ENCODE measurements at regions not wholly inside any gene's neighbourhood (a gene's known extent, or its start where the extent isn't known, plus 50 kb on each side); places are given as distances from the start of the nearest gene placed in this dataset.

DNA sequence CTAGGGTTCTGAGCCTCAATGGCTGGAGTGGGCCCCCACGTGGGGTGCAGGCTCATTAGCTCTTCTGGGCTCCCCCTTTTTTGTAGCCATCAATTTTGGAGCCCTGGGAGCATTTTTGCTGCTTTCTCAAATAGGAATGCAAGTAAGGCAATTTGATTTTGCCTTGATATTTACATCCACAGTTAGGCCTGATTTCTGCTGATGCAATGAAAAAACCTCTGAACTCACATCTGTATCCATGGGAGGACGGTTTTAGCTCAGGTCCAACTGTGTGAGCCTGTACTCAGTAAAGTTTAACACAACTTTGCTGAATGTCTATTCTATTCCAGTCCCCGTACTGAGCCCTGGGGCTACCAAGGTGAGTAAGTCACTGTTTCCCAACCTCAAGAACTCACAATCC lies 425.0 kb downstream of the HAPSTR1 start:
- TF ChIP-seq ZFX (IDR thresholded peaks at IDR 0.05) = no peak
- no peak overlapping the region for H3K27ac ChIP-seq

DNA sequence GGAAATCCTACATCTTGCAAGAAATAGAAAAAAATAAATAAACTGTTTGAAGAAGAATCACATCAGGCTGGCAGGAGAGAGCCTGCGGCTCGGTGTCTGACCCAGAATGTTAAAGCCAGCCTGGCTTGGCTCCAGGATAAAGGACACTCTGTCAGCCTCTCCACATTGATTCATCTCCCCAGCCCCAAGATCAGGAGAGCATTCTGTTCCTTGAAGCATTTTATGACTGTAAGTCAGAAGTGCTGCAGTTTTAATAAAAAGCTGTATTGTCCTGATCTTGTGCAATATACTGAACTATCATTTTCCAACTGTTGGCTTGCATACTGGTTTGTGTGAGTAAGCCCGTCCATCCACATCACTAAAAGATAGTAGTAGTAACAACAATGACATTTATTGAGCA lies 426.6 kb downstream of the HAPSTR1 start:
- H3K27ac ChIP-seq = no peak overlapping the region
- no peak for TF ChIP-seq ZFX (IDR thresholded peaks at IDR 0.05)
- TF ChIP-seq, protein P1, sequence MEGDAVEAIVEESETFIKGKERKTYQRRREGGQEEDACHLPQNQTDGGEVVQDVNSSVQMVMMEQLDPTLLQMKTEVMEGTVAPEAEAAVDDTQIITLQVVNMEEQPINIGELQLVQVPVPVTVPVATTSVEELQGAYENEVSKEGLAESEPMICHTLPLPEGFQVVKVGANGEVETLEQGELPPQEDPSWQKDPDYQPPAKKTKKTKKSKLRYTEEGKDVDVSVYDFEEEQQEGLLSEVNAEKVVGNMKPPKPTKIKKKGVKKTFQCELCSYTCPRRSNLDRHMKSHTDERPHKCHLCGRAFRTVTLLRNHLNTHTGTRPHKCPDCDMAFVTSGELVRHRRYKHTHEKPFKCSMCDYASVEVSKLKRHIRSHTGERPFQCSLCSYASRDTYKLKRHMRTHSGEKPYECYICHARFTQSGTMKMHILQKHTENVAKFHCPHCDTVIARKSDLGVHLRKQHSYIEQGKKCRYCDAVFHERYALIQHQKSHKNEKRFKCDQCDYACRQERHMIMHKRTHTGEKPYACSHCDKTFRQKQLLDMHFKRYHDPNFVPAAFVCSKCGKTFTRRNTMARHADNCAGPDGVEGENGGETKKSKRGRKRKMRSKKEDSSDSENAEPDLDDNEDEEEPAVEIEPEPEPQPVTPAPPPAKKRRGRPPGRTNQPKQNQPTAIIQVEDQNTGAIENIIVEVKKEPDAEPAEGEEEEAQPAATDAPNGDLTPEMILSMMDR (conservative IDR thresholded peaks at IDR 0.05) = no peak

DNA sequence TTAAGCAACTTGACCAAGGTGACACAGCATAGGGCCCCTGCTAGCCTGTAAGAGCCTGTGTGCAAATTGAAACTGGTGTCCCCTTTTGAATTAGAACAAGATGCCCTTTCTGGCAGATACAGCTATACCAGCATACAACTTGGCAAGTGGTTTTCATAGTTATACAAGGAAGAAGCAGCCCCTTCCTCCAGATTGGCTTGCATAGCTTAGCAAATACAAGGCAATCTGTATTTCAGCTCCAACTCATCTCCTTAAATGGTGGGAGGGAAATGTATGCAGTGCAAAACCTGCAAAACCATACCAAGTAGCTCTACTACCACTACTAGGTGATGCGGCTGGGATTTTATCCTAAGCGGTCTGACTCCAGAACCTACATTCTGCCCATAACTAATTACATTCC lies 427.1 kb downstream of the HAPSTR1 start:
- TF ChIP-seq, protein P1 (conservative IDR thresholded peaks at IDR 0.05) = no peak
- no peak for TF ChIP-seq ZFX (IDR thresholded peaks at IDR 0.05)
- H3K27ac ChIP-seq = no peak overlapping the region

DNA sequence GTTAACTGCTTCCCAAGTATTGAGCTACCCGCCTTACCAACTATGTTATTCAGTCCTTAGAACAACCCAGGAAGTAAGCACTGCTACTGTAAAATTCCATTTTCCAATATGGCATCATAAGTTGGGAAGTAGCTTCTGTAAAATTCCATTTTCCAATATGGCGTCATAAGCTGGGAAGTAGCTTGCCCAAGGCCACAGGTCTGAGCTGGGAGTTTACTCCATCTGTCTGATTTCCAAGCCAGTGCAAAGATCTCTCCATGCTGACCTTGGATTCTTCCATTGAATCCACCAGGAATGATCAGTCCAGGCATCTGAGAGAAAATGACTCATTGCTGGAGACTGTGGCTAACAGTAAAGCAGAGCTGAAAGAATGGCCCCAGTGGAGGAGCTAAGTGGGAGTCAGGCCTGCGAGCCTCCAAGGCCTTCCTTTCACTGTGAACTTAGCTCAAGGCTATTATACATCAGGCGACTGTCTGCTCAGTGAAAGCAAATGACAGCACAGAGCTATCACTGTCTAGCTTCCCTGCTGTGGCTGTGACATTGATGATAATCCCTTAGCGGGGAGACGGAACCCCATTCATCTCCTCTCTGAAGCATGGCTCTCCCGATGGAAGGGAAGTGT lies 430.4 kb downstream of the HAPSTR1 start:
- TF ChIP-seq, protein P1 (conservative IDR thresholded peaks at IDR 0.05) = no peak
- TF ChIP-seq ZFX (IDR thresholded peaks at IDR 0.05) = no peak
- no peak overlapping the region for H3K27ac ChIP-seq

DNA sequence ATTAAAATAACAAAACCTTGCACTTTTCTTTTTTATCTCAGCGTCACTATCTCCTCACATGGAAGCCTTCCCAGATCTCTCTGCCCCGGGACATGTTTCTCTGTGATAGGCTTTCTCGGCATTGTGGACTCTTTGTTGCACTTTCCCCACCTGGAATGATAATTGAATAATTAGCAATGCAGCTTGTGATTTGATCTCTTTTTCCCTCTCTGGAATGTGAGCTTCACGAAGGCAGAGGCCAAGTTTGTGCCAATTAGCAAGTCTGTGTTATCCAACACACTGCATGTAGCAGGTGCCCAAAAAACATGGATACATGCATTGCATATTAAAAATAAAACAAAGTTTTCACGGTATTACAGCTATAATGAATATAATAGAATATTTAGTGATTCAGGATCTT lies 431.2 kb downstream of the HAPSTR1 start:
- TF ChIP-seq ZFX (IDR thresholded peaks at IDR 0.05) = no peak
- TF ChIP-seq, protein P1 (conservative IDR thresholded peaks at IDR 0.05) = no peak

DNA sequence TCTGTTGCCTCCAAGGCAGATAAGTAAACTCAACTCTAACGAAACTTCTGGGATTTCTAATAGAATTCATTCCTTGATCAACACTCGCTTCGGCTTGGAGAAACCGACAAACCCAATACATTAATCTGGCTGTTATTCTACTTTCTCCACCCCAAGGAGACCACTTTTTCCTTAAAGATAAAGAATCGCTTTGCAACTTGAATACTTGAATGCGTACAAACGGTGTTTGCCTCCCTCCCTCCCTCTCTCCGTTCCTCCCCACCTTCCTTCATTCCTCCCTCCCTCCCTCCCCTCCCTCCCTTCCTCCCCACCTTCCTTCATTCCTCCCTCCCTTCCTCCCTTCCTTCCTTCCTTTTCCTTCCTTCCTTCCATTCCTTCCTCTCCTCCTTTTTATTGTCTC lies 432.6 kb downstream of the HAPSTR1 start:
- TF ChIP-seq, protein P1 (conservative IDR thresholded peaks at IDR 0.05) = no peak

More for the DNA sequence above, 431.2 kb downstream of the HAPSTR1 start:
- no peak overlapping the region for H3K27ac ChIP-seq

DNA sequence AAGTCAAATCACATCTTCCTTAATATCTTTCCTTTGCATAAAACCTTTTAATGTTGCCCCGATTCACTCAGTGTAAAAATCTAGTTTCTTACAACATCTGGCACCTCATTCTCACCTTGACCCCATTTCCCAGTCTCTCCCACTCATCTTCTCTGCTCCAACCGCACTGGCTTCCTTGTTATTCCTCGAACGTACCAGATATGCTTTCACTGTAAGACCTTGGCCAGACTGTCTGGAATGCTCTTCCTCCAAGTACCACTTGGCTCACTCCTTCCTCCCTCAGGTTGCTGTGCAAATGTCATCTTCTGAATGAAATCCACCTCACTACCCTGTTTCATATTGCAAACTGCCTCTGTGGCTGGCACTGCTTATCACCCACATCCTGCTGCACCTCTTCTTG lies 433.6 kb downstream of the HAPSTR1 start:
- TF ChIP-seq, protein P1 (conservative IDR thresholded peaks at IDR 0.05) = no peak
- no peak for TF ChIP-seq ZFX (IDR thresholded peaks at IDR 0.05)
- no peak overlapping the region for H3K27ac ChIP-seq

More for the DNA sequence above, 432.6 kb downstream of the HAPSTR1 start:
- no peak overlapping the region for H3K27ac ChIP-seq

DNA sequence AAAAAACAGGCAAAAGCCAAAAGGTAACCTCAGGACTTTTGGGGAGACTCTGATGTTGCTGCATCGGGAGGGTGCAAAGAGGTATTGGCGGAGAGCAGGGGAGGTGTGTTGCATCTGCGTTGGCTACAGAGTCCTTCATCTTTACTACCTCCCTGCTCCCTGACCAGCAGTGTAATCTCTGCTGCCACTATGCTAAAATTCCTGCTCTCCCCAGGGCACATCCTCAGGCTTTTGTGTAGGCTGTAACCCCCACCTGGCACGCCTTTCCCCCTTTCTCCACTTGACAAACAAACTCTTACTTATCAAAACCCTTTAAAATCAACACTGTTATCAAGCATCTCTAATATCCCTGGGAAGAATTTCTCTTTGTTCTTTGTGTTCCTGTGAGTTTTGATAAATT lies 435.3 kb downstream of the HAPSTR1 start:
- TF ChIP-seq ZFX (IDR thresholded peaks at IDR 0.05) = no peak
- TF ChIP-seq, protein P1 (conservative IDR thresholded peaks at IDR 0.05) = no peak
- H3K27ac ChIP-seq = no peak overlapping the region

Data from C4-2B (cell line).